ENCODE measurements at regions not wholly inside any gene's neighbourhood (a gene's known extent, or its start where the extent isn't known, plus 50 kb on each side); places are given as distances from the start of the nearest gene placed in this dataset.

GRCh38 chr13:40476175-40476958 is 190.1 kb downstream of the FOXO1 start:
- no peak for DNase-seq (ENCODE audit: low read depth)

- DNase-seq (ENCODE audit: low read depth): no peak
Observed at GRCh38 chr13:40477623-40478608, 188.5 kb downstream of the FOXO1 start.

GRCh38 chr13:40478775-40479174 is 187.7 kb downstream of the FOXO1 start:
- DNase-seq (ENCODE audit: low read depth): no peak

GRCh38 chr13:40479196-40479845 is 187.1 kb downstream of the FOXO1 start:
- no peak for DNase-seq (ENCODE audit: low read depth)

- no peak for DNase-seq (ENCODE audit: low read depth)
Observed at GRCh38 chr13:40480012-40480914, 186.2 kb downstream of the FOXO1 start.

- no peak for DNase-seq (ENCODE audit: low read depth)
Observed at GRCh38 chr13:40480915-40481516, 185.4 kb downstream of the FOXO1 start.

- DNase-seq (ENCODE audit: low read depth): no peak
Observed at GRCh38 chr13:40483601-40484000, 182.8 kb downstream of the FOXO1 start.

GRCh38 chr13:40484101-40484800 is 182.2 kb downstream of the FOXO1 start:
- no peak for DNase-seq (ENCODE audit: low read depth)

GRCh38 chr13:40484974-40485373 is 181.5 kb downstream of the FOXO1 start:
- no peak for DNase-seq (ENCODE audit: low read depth)

- no peak for DNase-seq (ENCODE audit: low read depth)
Observed at GRCh38 chr13:40485611-40486517, 180.6 kb downstream of the FOXO1 start.

- no peak for DNase-seq (ENCODE audit: low read depth)
Observed at GRCh38 chr13:40486518-40487163, 179.8 kb downstream of the FOXO1 start.

GRCh38 chr13:40488869-40489391 is 177.5 kb downstream of the FOXO1 start:
- DNase-seq (ENCODE audit: low read depth): no peak

GRCh38 chr13:40490086-40490758 is 176.2 kb downstream of the FOXO1 start:
- DNase-seq (ENCODE audit: low read depth): no peak

- no peak for DNase-seq (ENCODE audit: low read depth)
Observed at GRCh38 chr13:40492511-40492910, 173.9 kb downstream of the FOXO1 start.

GRCh38 chr13:40494513-40494912 is 171.9 kb downstream of the FOXO1 start:
- no peak for DNase-seq (ENCODE audit: low read depth)

GRCh38 chr13:40494946-40495620 is 171.4 kb downstream of the FOXO1 start:
- DNase-seq (ENCODE audit: low read depth): no peak

- no peak for DNase-seq (ENCODE audit: low read depth)
Observed at GRCh38 chr13:40495621-40496001, 170.8 kb downstream of the FOXO1 start.

Data from forelimb muscle (tissue), 1 donor.